OCI-LY1 (cell line): ENCODE measurements at regions not wholly inside any gene's neighbourhood (a gene's known extent, or its start where the extent isn't known, plus 50 kb on each side); places are given as distances from the start of the nearest gene placed in this dataset.

Experiments
- H2AFZ ChIP-seq: fragments of 200-600 bp; sonication (generic), shearing (Covaris generic); 2 replicates; pipeline ENCODE4 v1.6.0; 2014; ENCODE audit warnings: antibody characterized with exemption, mild to moderate bottlenecking, low read length
- H3F3A ChIP-seq: fragments of 200-600 bp; sonication (generic), shearing (Covaris generic); 2 replicates; pipeline ENCODE4 v1.6.0; 2014; ENCODE audit warnings: mild to moderate bottlenecking, antibody characterized with exemption, low read length, moderate library complexity; ENCODE audit not compliant: insufficient read depth
- H3K27ac ChIP-seq: fragments of 200-600 bp; sonication (generic); 2 replicates; pipeline ENCODE4 v1.5.1; 2014; ENCODE audit warnings: low read length, mixed run types, mild to moderate bottlenecking, low read depth; ENCODE audit not compliant: poor library complexity, severe bottlenecking
- H3K27me3 ChIP-seq: fragments of 200-600 bp; sonication (generic); 2 replicates; pipeline ENCODE4 v1.6.0; 2014; ENCODE audit warnings: antibody characterized with exemption, mild to moderate bottlenecking, low read length, moderate library complexity; ENCODE audit not compliant: insufficient read depth
- H3K36me3 ChIP-seq: fragments of 200-600 bp; sonication (generic); 2 replicates; pipeline ENCODE4 v1.6.1; 2014; ENCODE audit warnings: mild to moderate bottlenecking, antibody characterized with exemption, low read length, moderate library complexity, mixed read lengths; ENCODE audit not compliant: insufficient read depth
- H3K4me1 ChIP-seq: fragments of 200-600 bp; sonication (generic); 2 replicates; pipeline ENCODE4 v1.5.1; 2014; ENCODE audit warnings: mild to moderate bottlenecking, low read length, moderate library complexity; ENCODE audit not compliant: insufficient read depth, severe bottlenecking
- H3K4me2 ChIP-seq: fragments of 200-600 bp; sonication (generic), shearing (Covaris generic); 2 replicates; pipeline ENCODE4 v1.6.1; 2014; ENCODE audit warnings: low read length
- H3K4me3 ChIP-seq: fragments of 200-600 bp; sonication (generic); 2 replicates; pipeline ENCODE4 v1.5.1; 2014; ENCODE audit warnings: low read length, low read depth, mild to moderate bottlenecking, mixed read lengths; ENCODE audit not compliant: poor library complexity, severe bottlenecking
- H3K79me2 ChIP-seq: fragments of 200-600 bp; shearing (Covaris generic); 2 replicates; pipeline ENCODE4 v1.6.1; 2016; ENCODE audit warnings: mixed run types, low read length, mixed read lengths; ENCODE audit not compliant: insufficient read depth
- H3K9ac ChIP-seq: fragments of 200-600 bp; sonication (generic), shearing (Covaris generic); 2 replicates; pipeline ENCODE4 v1.6.1; 2014; ENCODE audit warnings: mild to moderate bottlenecking, low read length, mixed read lengths
- H3K9me2 ChIP-seq: fragments of 200-600 bp; sonication (generic), shearing (Covaris generic); 2 replicates; pipeline ENCODE4 v1.6.1; 2014; ENCODE audit warnings: low read depth, mild to moderate bottlenecking, low read length, mixed read lengths
- H3K9me3 ChIP-seq: fragments of 200-600 bp; shearing (Covaris generic); 2 replicates; pipeline ENCODE4 v1.6.1; 2014; ENCODE audit warnings: low read length, mixed read lengths
- H4K20me1 ChIP-seq: fragments of 200-600 bp; sonication (generic), shearing (Covaris generic); 2 replicates; pipeline ENCODE4 v1.6.0; 2016; ENCODE audit warnings: mild to moderate bottlenecking, low read length; ENCODE audit not compliant: insufficient read depth
- EZH2 ChIP-seq: fragments of 200-600 bp; sonication (generic), shearing (Covaris generic); IDR thresholded peaks from 2 replicates; pipeline ENCODE4 v1.8.0; 2017; ENCODE audit warnings: borderline replicate concordance, mixed run types, mild to moderate bottlenecking, antibody characterized with exemption, low read length, moderate library complexity, mixed read lengths
- TF ChIP-seq, protein P1 (sequence below): fragments of 200-600 bp; sonication (generic), shearing (Covaris generic); IDR thresholded peaks from 2 replicates; pipeline ENCODE4 v1.5.1; 2017; ENCODE audit warnings: mild to moderate bottlenecking, antibody characterized with exemption, low read length, moderate library complexity, mixed read lengths

- Histone ChIP-seq H3K4me3 (no peak overlapping the region), H3K27me3 (no peaks in the 10 kb centered on the region), H3K27ac (no peak overlapping the region), H3K4me1 (no peaks in the 10 kb centered on the region), H4K20me1 (no peaks in the 10 kb centered on the region), H3K79me2 (no peaks in the 10 kb centered on the region), H2AFZ (no peak overlapping the region), H3K9me2 (no peaks in the 10 kb centered on the region), H3F3A (no peaks in the 10 kb centered on the region), H3K9ac (no peak overlapping the region), H3K36me3 (no peaks in the 10 kb centered on the region), H3K4me2 (no peak overlapping the region), H3K9me3 (no peaks in the 10 kb centered on the region)
- TF ChIP-seq, protein P1, sequence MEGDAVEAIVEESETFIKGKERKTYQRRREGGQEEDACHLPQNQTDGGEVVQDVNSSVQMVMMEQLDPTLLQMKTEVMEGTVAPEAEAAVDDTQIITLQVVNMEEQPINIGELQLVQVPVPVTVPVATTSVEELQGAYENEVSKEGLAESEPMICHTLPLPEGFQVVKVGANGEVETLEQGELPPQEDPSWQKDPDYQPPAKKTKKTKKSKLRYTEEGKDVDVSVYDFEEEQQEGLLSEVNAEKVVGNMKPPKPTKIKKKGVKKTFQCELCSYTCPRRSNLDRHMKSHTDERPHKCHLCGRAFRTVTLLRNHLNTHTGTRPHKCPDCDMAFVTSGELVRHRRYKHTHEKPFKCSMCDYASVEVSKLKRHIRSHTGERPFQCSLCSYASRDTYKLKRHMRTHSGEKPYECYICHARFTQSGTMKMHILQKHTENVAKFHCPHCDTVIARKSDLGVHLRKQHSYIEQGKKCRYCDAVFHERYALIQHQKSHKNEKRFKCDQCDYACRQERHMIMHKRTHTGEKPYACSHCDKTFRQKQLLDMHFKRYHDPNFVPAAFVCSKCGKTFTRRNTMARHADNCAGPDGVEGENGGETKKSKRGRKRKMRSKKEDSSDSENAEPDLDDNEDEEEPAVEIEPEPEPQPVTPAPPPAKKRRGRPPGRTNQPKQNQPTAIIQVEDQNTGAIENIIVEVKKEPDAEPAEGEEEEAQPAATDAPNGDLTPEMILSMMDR, result no peak
- TF ChIP-seq EZH2, result no peak
These were observed 100.3 kb downstream of the KIF4B start for GRCh38 chr5:155113888-155114287.

DNA sequence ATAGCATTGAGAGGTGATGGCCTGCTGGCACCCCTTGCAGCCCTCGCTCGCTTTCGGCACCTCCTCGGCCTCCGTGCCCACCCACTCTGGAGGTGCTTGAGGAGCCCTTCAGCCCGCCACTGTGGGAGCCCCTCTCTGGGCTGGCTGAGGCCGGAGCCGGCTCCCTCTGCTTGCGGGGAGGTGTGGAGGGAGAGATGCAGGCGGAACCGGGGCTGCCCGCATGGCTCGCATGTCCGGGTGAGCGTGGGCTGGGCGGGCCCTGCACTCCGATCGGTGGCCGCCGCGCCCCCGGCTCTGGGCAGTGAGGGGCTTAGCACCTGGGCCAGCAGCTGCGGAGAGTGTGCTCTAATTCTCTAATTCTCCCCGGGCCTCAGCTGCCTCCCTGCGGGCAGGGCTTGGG is 101.1 kb downstream of the KIF4B start:
- H3K27me3 ChIP-seq, result no peaks in the 10 kb centered on the region
- no peaks in the 10 kb centered on the region for H3K4me1 ChIP-seq
- no peaks in the 10 kb centered on the region for H3K9me2 ChIP-seq
- no peak overlapping the region for H2AFZ ChIP-seq
- H4K20me1 ChIP-seq, result no peaks in the 10 kb centered on the region
- TF ChIP-seq EZH2, result no peak
- TF ChIP-seq, protein P1, result no peak
- H3K79me2 ChIP-seq, result no peaks in the 10 kb centered on the region
- no peaks in the 10 kb centered on the region for H3K36me3 ChIP-seq
- H3K27ac ChIP-seq, result no peak overlapping the region
- no peaks in the 10 kb centered on the region for H3K9me3 ChIP-seq
- no peaks in the 10 kb centered on the region for H3F3A ChIP-seq
- no peak overlapping the region for H3K9ac ChIP-seq
- H3K4me3 ChIP-seq, result no peak overlapping the region
- H3K4me2 ChIP-seq, result no peak overlapping the region

GRCh38 chr5:155116456-155117251 is 103.1 kb downstream of the KIF4B start:
- Histone ChIP-seq H3K27ac (no peak overlapping the region), H3K4me3 (no peak overlapping the region), H3K9ac (no peak overlapping the region), H3K9me3 (no peaks in the 10 kb centered on the region), H4K20me1 (no peaks in the 10 kb centered on the region), H3K9me2 (no peaks in the 10 kb centered on the region), H3K27me3 (no peaks in the 10 kb centered on the region), H3K4me2 (no peak overlapping the region), H3K79me2 (no peaks in the 10 kb centered on the region), H2AFZ (no peak overlapping the region), H3K4me1 (no peaks in the 10 kb centered on the region), H3K36me3 (no peaks in the 10 kb centered on the region), H3F3A (no peaks in the 10 kb centered on the region)
- no peak for TF ChIP-seq EZH2
- TF ChIP-seq, protein P1, result no peak
